ENCODE measurements at regions not wholly inside any gene's neighbourhood (a gene's known extent, or its start where the extent isn't known, plus 50 kb on each side); places are given as distances from the start of the nearest gene placed in this dataset.
"Not testable (repeated sequence)": the region's sequence is repeated elsewhere in the genome, so short reads cannot be mapped to it uniquely, and the experiment has no call there.

- intact Hi-C loops (cut with micrococcal nuclease); H3K27ac Mint-ChIP-seq; H3K4me1 Mint-ChIP-seq (ENCODE audit: low read depth); H3K27me3 Mint-ChIP-seq (ENCODE audit: insufficient read depth); H3K4me3 Mint-ChIP-seq; DNase-seq (ENCODE audit: low spot score); H3K36me3 Mint-ChIP-seq (ENCODE audit: low read depth): not testable (repeated sequence)
- H3K9me3 Mint-ChIP-seq = peaks cover 31% of the 10 kb centered on the region
Measured at GRCh38 chr3:26097111-26097510, 307.2 kb downstream of the OXSM start.

DNA sequence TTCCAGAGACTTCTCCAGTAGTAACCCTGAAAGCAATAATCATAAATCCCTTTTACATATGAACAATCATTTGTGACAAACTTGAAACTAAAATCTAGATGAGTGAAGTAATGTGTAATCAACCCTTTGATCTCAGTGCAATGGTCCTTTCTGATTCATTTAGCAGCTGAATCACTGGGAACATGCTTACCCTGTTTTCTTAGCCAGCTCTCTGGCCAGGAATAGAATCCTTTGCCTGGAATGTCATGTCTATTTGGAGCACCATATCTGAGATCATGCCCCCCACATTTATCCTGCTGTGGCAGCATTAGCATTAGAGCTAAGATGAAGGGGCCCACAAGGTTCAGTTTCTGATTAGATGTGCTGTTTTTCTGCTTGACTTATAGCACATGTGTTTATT is 309.8 kb downstream of the OXSM start:
- peaks cover 22% of the 10 kb centered on the region for H3K9me3 Mint-ChIP-seq
- H3K27me3 Mint-ChIP-seq (ENCODE audit: insufficient read depth) = no peaks in the 10 kb centered on the region
- no peak for DNase-seq (ENCODE audit: low spot score)
- no peaks in the 10 kb centered on the region for H3K4me1 Mint-ChIP-seq (ENCODE audit: low read depth)
- no peak overlapping the region for H3K4me3 Mint-ChIP-seq
- no peak overlapping the region for H3K27ac Mint-ChIP-seq
- no peaks in the 10 kb centered on the region for H3K36me3 Mint-ChIP-seq (ENCODE audit: low read depth)
- intact Hi-C loops (cut with micrococcal nuclease) = loop anchor here (10.0 kb wide), 1 partner anchor 455 kb away; no protein-coding TSS in a partner anchor

DNA sequence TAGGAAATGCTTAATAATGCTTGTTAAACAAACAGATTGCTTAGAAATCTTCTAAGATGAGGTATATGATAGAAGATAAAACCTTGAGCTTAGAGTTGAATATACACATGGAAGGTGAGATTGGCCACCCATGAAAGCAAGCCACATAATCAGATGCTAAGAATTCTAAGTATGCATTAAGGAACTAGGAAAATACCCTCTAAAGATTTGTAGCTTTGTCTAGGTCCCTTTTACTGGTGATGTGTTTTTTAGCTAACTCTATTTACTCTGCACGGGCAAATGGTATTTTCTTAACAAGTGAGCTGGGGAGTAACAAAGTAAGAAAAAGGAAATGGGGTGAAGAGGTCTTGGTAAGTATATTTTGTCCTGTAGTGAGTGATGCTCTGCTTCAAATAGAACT is 310.3 kb downstream of the OXSM start:
- intact Hi-C loops (cut with micrococcal nuclease) = loop anchor here (10.0 kb wide), 1 partner anchor 455 kb away; no protein-coding TSS in a partner anchor
- Mint-ChIP-seq H3K4me1 (ENCODE audit: low read depth) (no peaks in the 10 kb centered on the region), H3K27me3 (ENCODE audit: insufficient read depth) (no peaks in the 10 kb centered on the region), H3K36me3 (ENCODE audit: low read depth) (no peaks in the 10 kb centered on the region), H3K9me3 (peaks cover 22% of the 10 kb centered on the region), H3K27ac (no peak overlapping the region), H3K4me3 (no peak overlapping the region)
- DNase-seq (ENCODE audit: low spot score) = no peak

DNA sequence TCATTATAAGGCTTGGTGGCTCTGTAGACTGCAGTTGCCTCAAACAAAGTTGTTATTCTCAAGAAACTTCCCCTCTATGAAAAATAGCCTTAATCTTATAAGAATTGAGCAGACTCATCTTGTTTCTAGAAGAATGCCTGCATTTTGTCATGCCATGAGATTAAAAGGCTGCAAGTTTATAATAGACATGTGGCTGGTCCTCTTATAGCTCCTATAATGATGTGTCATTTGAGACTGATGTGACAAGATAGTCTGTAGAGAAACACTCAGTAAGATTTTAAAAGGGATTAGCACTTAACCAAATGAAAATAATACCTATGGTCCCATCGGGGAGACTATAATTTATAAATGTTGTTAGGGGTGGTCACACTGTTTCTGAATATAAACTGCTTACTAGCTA is 312.5 kb downstream of the OXSM start:
- Mint-ChIP-seq H3K4me1 (ENCODE audit: low read depth) (no peaks in the 10 kb centered on the region), H3K27me3 (ENCODE audit: insufficient read depth) (no peaks in the 10 kb centered on the region), H3K4me3 (no peak overlapping the region), H3K9me3 (peaks cover 9% of the 10 kb centered on the region), H3K27ac (no peak overlapping the region), H3K36me3 (ENCODE audit: low read depth) (no peaks in the 10 kb centered on the region)
- no peak for DNase-seq (ENCODE audit: low spot score)
- intact Hi-C loops (cut with micrococcal nuclease) = loop anchor here (10.0 kb wide), 1 partner anchor 458 kb away; no protein-coding TSS in a partner anchor

- Mint-ChIP-seq H3K27me3 (ENCODE audit: insufficient read depth) (no peaks in the 10 kb centered on the region), H3K27ac (no peak overlapping the region), H3K4me1 (ENCODE audit: low read depth) (no peaks in the 10 kb centered on the region), H3K4me3 (no peak overlapping the region), H3K36me3 (ENCODE audit: low read depth) (no peaks in the 10 kb centered on the region), H3K9me3 (no peaks in the 10 kb centered on the region)
- intact Hi-C loops (cut with micrococcal nuclease) = loop anchor here (10.0 kb wide), 1 partner anchor 460 kb away; no protein-coding TSS in a partner anchor
- DNase-seq (ENCODE audit: low spot score) = no peak
Measured at GRCh38 chr3:26104851-26105251, 315.0 kb downstream of the OXSM start.

DNA sequence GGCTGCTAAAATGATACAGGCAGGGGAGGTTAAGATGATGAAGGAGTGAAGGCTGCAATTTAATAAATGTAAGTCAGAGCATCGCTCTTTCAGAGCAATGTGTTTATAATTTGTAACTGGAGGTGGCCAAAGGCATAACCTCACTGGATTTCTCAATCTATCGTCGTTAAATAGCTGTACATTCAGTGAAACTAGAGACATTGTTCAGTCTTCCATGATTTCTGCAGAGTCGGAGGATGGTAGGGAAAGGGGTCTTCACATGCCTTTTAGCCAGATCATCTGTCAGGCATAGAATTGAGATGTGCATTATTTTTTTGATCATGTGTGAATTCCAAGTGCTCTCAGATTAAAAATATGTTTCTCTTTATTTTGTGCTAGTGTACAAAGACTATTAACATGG is 315.4 kb downstream of the OXSM start:
- no peak overlapping the region for H3K27ac Mint-ChIP-seq
- no peak for DNase-seq (ENCODE audit: low spot score)
- no peaks in the 10 kb centered on the region for H3K27me3 Mint-ChIP-seq (ENCODE audit: insufficient read depth)
- no peak overlapping the region for H3K4me3 Mint-ChIP-seq
- H3K9me3 Mint-ChIP-seq = no peaks in the 10 kb centered on the region
- no peaks in the 10 kb centered on the region for H3K36me3 Mint-ChIP-seq (ENCODE audit: low read depth)
- no peaks in the 10 kb centered on the region for H3K4me1 Mint-ChIP-seq (ENCODE audit: low read depth)
- intact Hi-C loops (cut with micrococcal nuclease) = loop anchor here (10.0 kb wide), 1 partner anchor 460 kb away; no protein-coding TSS in a partner anchor

- H3K4me3 Mint-ChIP-seq = no peak overlapping the region
- H3K9me3 Mint-ChIP-seq = no peaks in the 10 kb centered on the region
- H3K27ac Mint-ChIP-seq = no peak overlapping the region
- DNase-seq (ENCODE audit: low spot score) = no peak
- no peaks in the 10 kb centered on the region for H3K4me1 Mint-ChIP-seq (ENCODE audit: low read depth)
- intact Hi-C loops (cut with micrococcal nuclease) = loop anchor here (10.0 kb wide), 1 partner anchor 461 kb away; no protein-coding TSS in a partner anchor
- H3K27me3 Mint-ChIP-seq (ENCODE audit: insufficient read depth) = no peaks in the 10 kb centered on the region
- H3K36me3 Mint-ChIP-seq (ENCODE audit: low read depth) = no peaks in the 10 kb centered on the region
Measured at GRCh38 chr3:26106228-26106627, 316.3 kb downstream of the OXSM start.

DNA sequence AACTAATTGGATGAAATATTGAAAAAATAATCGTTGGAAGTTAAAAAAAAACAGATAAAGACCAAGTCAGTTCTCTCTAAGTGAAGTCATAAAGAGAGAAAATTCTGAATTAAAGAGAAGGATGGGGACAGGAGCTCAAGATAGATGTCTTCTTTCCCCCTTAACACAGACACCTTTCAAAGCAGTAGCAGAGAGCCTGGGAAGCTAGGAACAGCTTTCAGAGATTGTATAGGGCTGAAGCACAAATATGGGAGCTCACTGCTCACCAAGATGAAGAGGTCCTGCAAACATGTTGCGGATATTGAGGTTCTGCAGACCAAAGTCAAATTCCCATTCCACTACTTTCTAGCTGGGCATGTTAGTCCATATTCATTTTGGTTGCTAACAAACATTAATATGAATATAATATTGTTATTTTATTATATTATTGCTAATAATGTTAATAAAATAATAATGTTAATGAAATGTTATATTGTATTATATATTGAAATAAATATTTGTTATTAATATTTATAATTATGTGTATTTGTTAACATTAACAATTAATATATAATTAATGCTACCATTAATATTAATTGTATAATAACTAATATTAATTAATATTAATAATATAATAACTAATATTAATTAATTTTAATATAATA is 319.1 kb downstream of the OXSM start:
- no peaks in the 10 kb centered on the region for H3K36me3 Mint-ChIP-seq (ENCODE audit: low read depth)

GRCh38 chr3:26114851-26115250 is 325.0 kb downstream of the OXSM start:
- H3K4me1 Mint-ChIP-seq (ENCODE audit: low read depth) = no peaks in the 10 kb centered on the region
- no peaks in the 10 kb centered on the region for H3K9me3 Mint-ChIP-seq
- no peak for DNase-seq (ENCODE audit: low spot score)
- intact Hi-C loops (cut with micrococcal nuclease) = no loop called here
- H3K27ac Mint-ChIP-seq = no peak overlapping the region
- H3K36me3 Mint-ChIP-seq (ENCODE audit: low read depth) = no peaks in the 10 kb centered on the region
- no peaks in the 10 kb centered on the region for H3K27me3 Mint-ChIP-seq (ENCODE audit: insufficient read depth)
- no peak overlapping the region for H3K4me3 Mint-ChIP-seq

More for the DNA sequence above, 319.1 kb downstream of the OXSM start:
- DNase-seq (ENCODE audit: low spot score) = no peak
- intact Hi-C loops (cut with micrococcal nuclease) = loop anchor here (10.0 kb wide), 1 partner anchor 464 kb away; no protein-coding TSS in a partner anchor
- H3K27ac Mint-ChIP-seq = no peak overlapping the region
- no peaks in the 10 kb centered on the region for H3K4me1 Mint-ChIP-seq (ENCODE audit: low read depth)
- H3K9me3 Mint-ChIP-seq = no peaks in the 10 kb centered on the region
- no peak overlapping the region for H3K4me3 Mint-ChIP-seq
- no peaks in the 10 kb centered on the region for H3K27me3 Mint-ChIP-seq (ENCODE audit: insufficient read depth)

- no peak overlapping the region for H3K27ac Mint-ChIP-seq
- H3K27me3 Mint-ChIP-seq (ENCODE audit: insufficient read depth) = no peaks in the 10 kb centered on the region
- H3K4me1 Mint-ChIP-seq (ENCODE audit: low read depth) = no peaks in the 10 kb centered on the region
- intact Hi-C loops (cut with micrococcal nuclease) = no loop called here
- H3K9me3 Mint-ChIP-seq = no peaks in the 10 kb centered on the region
- DNase-seq (ENCODE audit: low spot score) = no peak
- no peaks in the 10 kb centered on the region for H3K36me3 Mint-ChIP-seq (ENCODE audit: low read depth)
- H3K4me3 Mint-ChIP-seq = no peak overlapping the region
Measured at GRCh38 chr3:26118165-26118564, 328.3 kb downstream of the OXSM start.

GRCh38 chr3:26132942-26133341 is 343.1 kb downstream of the OXSM start:
- intact Hi-C loops (cut with micrococcal nuclease) = no loop called here
- Mint-ChIP-seq H3K27me3 (ENCODE audit: insufficient read depth) (no peaks in the 10 kb centered on the region), H3K9me3 (peaks cover 3% of the 10 kb centered on the region)

GRCh38 chr3:26141296-26141695 is 351.4 kb downstream of the OXSM start:
- H3K9me3 Mint-ChIP-seq = peaks cover 12% of the 10 kb centered on the region
- intact Hi-C loops (cut with micrococcal nuclease) = no loop called here

More at GRCh38 chr3:26132942-26133341, 343.1 kb downstream of the OXSM start:
- no peaks in the 10 kb centered on the region for H3K4me1 Mint-ChIP-seq (ENCODE audit: low read depth)
- no peak overlapping the region for H3K4me3 Mint-ChIP-seq
- H3K27ac Mint-ChIP-seq = no peak overlapping the region
- no peak for DNase-seq (ENCODE audit: low spot score)
- H3K36me3 Mint-ChIP-seq (ENCODE audit: low read depth) = no peaks in the 10 kb centered on the region

DNA sequence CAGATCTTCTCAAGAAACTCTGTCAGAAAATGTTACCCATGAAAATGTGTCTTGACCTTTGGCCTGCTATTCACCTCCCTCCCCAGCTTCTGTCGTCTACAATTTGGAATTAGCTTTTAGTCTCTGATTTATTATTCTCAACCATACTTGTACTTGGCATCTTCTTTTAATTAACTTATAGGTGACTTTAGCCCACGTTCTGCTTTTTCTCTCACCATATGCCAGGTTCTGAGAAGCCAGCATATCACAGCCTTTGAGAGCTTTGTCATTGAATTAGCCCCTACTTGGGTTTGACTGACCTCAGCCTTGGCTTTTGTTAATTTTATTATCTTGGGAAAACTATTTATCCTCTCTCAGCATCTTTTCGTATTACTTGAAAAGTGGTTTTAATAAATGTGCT is 355.9 kb downstream of the OXSM start:
- intact Hi-C loops (cut with micrococcal nuclease) = no loop called here
- no peak for DNase-seq (ENCODE audit: low spot score)
- peaks cover 8% of the 10 kb centered on the region for H3K9me3 Mint-ChIP-seq
- H3K4me3 Mint-ChIP-seq = no peak overlapping the region
- no peaks in the 10 kb centered on the region for H3K27me3 Mint-ChIP-seq (ENCODE audit: insufficient read depth)
- no peaks in the 10 kb centered on the region for H3K4me1 Mint-ChIP-seq (ENCODE audit: low read depth)
- H3K36me3 Mint-ChIP-seq (ENCODE audit: low read depth) = no peaks in the 10 kb centered on the region
- H3K27ac Mint-ChIP-seq = no peak overlapping the region

More at GRCh38 chr3:26141296-26141695, 351.4 kb downstream of the OXSM start:
- Mint-ChIP-seq H3K36me3 (ENCODE audit: low read depth) (no peaks in the 10 kb centered on the region), H3K27me3 (ENCODE audit: insufficient read depth) (no peaks in the 10 kb centered on the region), H3K27ac (no peak overlapping the region), H3K4me3 (no peak overlapping the region), H3K4me1 (ENCODE audit: low read depth) (no peaks in the 10 kb centered on the region)
- no peak for DNase-seq (ENCODE audit: low spot score)
